ENCODE measurements at regions not wholly inside any gene's neighbourhood (a gene's known extent, or its start where the extent isn't known, plus 50 kb on each side); places are given as distances from the start of the nearest gene placed in this dataset.

- no peak for DNase-seq (ENCODE audit: low read depth, low spot score)
These were observed 1028.3 kb downstream of the SORCS1 start for GRCh38 chr10:106136175-106136574.

DNA sequence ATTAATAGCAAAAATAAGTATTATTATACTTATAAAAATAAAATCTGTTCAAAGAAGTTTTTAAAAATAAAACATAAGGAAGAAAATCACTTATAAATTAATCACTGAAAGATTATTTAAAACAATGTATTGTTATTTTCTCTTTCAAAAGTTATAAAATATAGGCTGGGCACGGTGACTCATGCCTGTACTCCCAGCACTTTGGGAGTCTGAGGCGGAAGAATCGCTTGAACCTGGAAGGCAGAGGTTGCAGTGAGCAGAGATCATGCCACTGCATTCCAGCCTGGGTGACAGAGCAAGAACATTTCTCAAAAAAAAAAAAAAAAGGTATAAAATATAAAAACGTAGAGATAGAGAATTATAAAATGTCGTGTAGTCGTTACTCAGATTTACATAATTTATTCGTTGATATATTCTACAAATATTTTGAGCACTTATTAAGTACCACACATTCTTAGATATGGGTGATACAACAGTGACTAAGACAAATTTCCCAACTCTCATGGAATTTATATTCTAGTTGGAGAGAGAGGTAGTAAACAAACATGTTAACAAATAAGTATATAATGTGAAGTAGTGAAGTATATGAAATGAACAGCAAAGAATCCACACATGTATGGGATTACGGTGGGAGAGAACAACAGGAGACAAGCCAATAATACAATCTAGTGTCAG, 1030.0 kb downstream of the SORCS1 start:
- no peak overlapping the region for H3K4me3 ChIP-seq (ENCODE audit: low read length)
- DNase-seq (ENCODE audit: low read depth, low spot score) = no peak

More at GRCh38 chr10:106136175-106136574, 1028.3 kb downstream of the SORCS1 start:
- H3K4me3 ChIP-seq (ENCODE audit: low read length) = no peak overlapping the region

DNA sequence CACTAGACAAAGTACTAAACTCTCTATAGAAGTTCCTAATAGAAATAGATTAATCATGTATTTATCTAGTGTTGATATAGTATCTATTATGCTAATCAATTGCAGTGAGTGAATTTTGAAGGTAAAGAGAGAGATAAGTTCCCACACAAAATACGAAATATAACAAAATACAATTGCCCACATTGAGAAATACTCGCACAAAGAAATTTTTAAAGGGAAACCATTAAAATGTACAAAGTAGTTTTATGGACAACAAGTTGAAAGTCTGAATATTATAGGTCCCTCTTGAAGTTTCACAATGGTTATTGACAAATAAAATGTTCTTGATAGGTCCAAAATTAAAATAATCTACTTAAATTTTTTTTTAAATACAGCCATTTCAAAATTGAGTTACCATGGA, 1031.1 kb downstream of the SORCS1 start:
- H3K4me3 ChIP-seq (ENCODE audit: low read length) = no peak overlapping the region
- DNase-seq (ENCODE audit: low read depth, low spot score) = no peak

DNA sequence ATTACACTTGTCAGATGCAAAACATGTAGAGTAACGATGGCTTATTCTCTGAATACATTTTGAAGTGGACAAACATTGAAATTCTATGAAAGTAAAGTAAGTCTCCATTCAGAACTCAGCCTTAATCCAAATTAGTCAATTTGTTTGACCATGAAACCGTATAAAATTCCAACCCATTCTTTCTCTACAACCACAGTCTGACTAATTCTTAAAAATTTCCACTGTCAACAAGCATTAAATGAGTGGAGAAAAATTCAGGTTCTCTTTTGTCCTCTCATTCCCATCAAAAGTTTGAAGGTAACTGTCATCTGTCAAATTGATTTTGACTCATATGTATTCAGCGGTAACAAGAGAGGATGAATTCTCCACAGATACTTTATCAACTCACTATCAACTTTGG, 1031.5 kb downstream of the SORCS1 start:
- DNase-seq (ENCODE audit: low read depth, low spot score) = no peak
- no peak overlapping the region for H3K4me3 ChIP-seq (ENCODE audit: low read length)

GRCh38 chr10:106114656-106115186, 1049.8 kb downstream of the SORCS1 start:
- no peak for DNase-seq (ENCODE audit: low read depth, low spot score)
- no peak overlapping the region for H3K4me3 ChIP-seq (ENCODE audit: low read length)

- DNase-seq (ENCODE audit: low read depth, low spot score) = no peak
- no peak overlapping the region for H3K4me3 ChIP-seq (ENCODE audit: low read length)
These were observed 1053.3 kb downstream of the SORCS1 start for GRCh38 chr10:106111246-106111645.

- no peak overlapping the region for H3K4me3 ChIP-seq (ENCODE audit: low read length)
- no peak for DNase-seq (ENCODE audit: low read depth, low spot score)
These were observed 1056.8 kb downstream of the SORCS1 start for GRCh38 chr10:106107706-106108105.

DNA sequence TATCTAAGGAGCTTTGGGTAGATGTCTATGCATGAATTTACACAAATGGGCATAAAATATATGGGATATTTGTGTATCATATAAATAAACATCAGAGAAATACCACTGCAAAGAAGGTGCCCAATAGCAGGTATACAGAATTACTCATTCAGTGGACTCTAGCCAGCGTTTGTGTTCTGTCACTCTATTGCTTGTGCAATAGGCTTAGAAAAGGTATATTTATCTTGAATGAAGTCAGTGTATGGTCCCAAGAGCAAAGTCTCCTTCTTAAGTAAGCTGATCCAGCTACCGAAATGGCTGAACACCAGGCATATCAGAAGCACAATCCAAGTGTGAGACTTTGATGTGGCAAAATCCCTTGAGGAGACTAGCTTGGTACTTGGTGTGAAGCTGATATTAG, 1058.4 kb downstream of the SORCS1 start:
- DNase-seq (ENCODE audit: low read depth, low spot score) = no peak
- H3K4me3 ChIP-seq (ENCODE audit: low read length) = no peak overlapping the region

- no peak overlapping the region for H3K4me3 ChIP-seq (ENCODE audit: low read length)
- DNase-seq (ENCODE audit: low read depth, low spot score) = no peak
These were observed 1074.7 kb downstream of the SORCS1 start for GRCh38 chr10:106089855-106090254.

DNA sequence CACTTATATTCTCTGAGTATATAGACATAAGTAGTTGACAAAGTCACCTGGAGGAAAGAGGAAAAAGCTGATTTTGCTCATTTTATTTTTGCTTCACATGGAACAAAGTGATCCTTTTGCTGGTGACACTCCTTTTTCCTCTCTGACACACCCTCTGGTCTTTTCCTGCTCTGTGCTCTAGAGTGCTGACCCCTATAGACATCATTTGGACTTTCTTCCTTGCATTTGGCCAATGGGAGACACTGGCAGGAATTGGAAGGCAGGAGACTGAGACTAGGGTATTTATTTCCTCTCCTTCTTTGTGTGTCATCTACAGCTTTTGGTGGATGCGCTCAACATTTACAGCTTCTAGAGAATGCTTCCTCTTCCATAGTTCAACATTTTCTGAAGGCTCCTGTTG, 1078.1 kb downstream of the SORCS1 start:
- no peak for DNase-seq (ENCODE audit: low read depth, low spot score)
- H3K4me3 ChIP-seq (ENCODE audit: low read length) = no peak overlapping the region

- no peak for DNase-seq (ENCODE audit: low read depth, low spot score)
- no peak overlapping the region for H3K4me3 ChIP-seq (ENCODE audit: low read length)
These were observed 1080.9 kb downstream of the SORCS1 start for GRCh38 chr10:106083572-106083971.

DNA sequence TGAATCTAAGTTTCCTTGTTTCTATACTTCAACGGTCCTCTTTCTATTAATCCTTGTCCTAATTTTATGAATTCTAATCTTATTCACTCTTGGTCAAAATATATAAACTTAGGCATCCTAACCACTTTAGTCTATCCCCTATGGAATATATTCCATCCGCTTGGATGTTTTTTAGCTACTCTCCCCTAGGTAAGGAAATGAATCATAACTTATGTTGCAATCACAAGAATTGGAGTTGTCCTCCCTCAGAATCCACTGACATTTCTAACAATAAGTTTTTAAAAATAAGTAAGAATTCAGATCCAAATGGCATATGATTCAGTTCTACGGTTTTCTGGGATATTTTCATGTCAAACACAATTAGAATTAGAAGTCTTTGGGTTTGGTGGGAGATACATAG, 1081.6 kb downstream of the SORCS1 start:
- no peak overlapping the region for H3K4me3 ChIP-seq (ENCODE audit: low read length)
- no peak for DNase-seq (ENCODE audit: low read depth, low spot score)

DNA sequence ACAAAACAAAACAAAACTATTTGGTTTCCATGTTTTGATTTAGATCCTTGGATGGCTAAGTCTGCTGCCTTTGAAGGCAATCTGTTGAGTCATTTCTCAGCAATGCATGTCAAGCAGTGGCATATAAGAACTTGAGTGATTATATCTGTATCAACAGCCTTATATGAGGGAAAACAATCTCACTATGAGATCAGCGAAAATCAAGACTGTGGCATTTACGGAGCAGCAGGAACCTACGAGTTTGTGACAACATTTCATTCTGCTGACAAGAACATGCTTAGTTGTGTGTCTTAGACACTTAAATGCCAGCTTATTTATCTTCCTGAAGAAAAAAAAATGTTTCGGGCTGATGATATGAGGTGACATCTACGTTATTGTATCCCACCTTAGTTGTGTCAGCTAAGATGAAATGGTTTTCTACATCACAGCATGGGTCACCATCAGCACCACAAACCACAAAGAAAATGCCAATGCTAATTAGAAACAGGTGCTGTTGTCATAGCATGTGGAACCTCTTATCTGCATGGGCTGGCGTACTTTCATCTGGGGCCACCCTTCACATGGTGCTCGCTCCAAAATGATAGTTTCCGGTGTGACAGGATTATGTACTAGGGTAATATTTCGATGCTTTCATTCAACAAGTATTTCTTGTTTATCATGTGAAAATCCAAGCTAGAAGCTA, 1085.5 kb downstream of the SORCS1 start:
- no peak for DNase-seq (ENCODE audit: low read depth, low spot score)
- no peak overlapping the region for H3K4me3 ChIP-seq (ENCODE audit: low read length)

GRCh38 chr10:106076496-106076895, 1088.0 kb downstream of the SORCS1 start:
- no peak overlapping the region for H3K4me3 ChIP-seq (ENCODE audit: low read length)
- DNase-seq (ENCODE audit: low read depth, low spot score) = no peak

DNA sequence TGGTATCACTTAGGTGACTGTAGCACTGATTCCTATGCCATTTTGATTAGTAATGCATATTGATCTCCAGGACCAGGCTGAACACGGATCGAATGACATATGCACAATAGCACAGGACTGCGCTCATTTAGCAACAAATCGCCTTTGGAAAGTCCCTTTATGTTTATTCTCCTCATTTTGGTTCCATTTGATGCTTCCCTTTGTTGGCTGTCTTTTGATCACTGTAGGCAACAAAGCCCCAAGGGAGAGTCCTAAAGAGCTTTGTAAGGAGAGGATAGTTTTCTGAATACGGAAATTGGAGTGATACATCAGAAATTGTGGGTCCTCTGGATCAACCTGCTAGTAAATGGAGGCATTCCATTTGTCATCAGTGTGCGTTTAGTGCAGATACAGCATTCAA, 1111.4 kb downstream of the SORCS1 start:
- H3K4me3 ChIP-seq (ENCODE audit: low read length) = no peak overlapping the region
- no peak for DNase-seq (ENCODE audit: low read depth, low spot score)

DNA sequence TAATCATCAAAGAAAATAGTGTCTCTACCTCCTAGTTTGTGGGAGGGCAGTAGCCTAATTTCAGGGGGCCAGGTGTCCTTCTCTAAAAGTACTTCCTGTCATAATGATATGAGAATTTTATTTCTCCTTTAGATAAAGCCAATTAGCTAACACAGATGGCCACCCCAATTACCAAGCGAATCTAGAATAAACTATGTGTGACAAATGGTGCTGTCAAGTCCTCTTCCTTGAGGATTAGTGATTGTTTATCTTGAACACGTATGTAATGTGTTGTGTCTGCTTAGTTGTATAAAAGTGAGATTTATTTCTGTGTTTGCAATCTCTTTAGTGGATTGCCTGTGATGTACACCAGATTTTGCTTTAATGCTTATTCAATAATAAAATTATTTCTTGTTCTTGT, 1120.0 kb downstream of the SORCS1 start:
- H3K4me3 ChIP-seq (ENCODE audit: low read length) = no peak overlapping the region
- no peak for DNase-seq (ENCODE audit: low read depth, low spot score)

- no peak for DNase-seq (ENCODE audit: low read depth, low spot score)
- no peak overlapping the region for H3K4me3 ChIP-seq (ENCODE audit: low read length)
These were observed 1120.6 kb downstream of the SORCS1 start for GRCh38 chr10:106043863-106044262.

DNA sequence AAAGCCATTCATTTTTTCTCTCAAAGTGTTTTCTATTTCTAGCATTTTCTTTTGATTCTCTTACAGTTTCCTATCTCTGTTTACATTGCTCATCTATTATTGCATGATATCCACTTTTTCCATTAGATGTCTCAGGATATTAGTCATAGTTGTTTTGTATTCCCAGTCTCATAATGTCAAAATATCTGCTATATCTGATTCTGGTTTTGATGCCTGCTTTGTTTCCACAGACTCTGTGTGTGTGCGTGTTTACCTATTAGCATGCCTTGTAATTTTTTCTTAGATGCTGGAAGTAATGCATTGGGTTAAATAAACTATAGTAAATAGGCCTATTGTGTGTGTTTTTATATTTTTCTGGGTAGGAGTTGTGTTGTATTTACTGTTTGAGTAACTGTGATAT, 1126.3 kb downstream of the SORCS1 start:
- H3K4me3 ChIP-seq (ENCODE audit: low read length) = no peak overlapping the region
- no peak for DNase-seq (ENCODE audit: low read depth, low spot score)

GRCh38 chr10:106033065-106033464, 1131.4 kb downstream of the SORCS1 start:
- H3K4me3 ChIP-seq (ENCODE audit: low read length) = no peak overlapping the region
- no peak for DNase-seq (ENCODE audit: low read depth, low spot score)

DNA sequence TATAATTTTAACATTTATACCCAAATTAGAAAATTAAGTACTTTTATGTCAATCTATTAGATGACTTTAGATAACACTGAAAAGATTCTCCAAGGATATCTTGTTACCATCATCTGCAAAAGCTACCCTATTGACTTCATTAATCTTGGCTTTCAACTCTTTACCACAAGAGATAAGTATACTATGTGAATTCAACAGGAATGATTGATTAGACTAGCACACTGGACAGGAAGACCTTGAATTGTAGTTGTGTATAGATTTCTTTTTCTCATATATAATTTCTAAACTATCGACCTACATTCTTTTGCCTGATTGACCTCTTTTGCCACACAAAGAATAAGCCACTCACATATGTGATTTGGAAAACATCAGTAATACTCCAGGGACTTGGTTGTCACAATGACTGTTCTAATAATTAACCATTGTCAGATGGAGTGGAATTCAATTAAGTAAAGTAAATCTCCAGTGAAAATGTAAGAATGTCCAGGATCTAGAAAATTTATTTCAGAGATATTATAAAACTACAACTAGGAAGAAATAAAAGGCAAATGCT, 1132.0 kb downstream of the SORCS1 start:
- H3K4me3 ChIP-seq (ENCODE audit: low read length) = no peak overlapping the region
- no peak for DNase-seq (ENCODE audit: low read depth, low spot score)

Data from Jurkat, Clone E6-1 (cell line).